Stomach smooth muscle (tissue), 2 donors: ENCODE measurements at regions not wholly inside any gene's neighbourhood (a gene's known extent, or its start where the extent isn't known, plus 50 kb on each side); places are given as distances from the start of the nearest gene placed in this dataset.

Experiments
- H3K27ac ChIP-seq: one replicate; pipeline ENCODE4 v1.7.0; 2013; ENCODE audit warnings: mild to moderate bottlenecking, low read length, inconsistent platforms
- H3K27me3 ChIP-seq, 2 donors: one replicate each; pipeline ENCODE4 v1.7.0; 2013; ENCODE audit warnings: low read length in 2 of 2; ENCODE audit not compliant: insufficient read depth in 2 of 2, control insufficient read depth in 1 of 2
- H3K36me3 ChIP-seq, 2 donors: one replicate each; pipeline ENCODE4 v1.7.0; 2013; ENCODE audit warnings: low read length in 2 of 2; ENCODE audit not compliant: control insufficient read depth in 2 of 2, insufficient read depth in 2 of 2
- H3K4me1 ChIP-seq: one replicate; pipeline ENCODE4 v1.7.0; 2013; ENCODE audit warnings: low read length; ENCODE audit not compliant: control insufficient read depth, insufficient read depth
- H3K4me3 ChIP-seq, 2 donors: one replicate each; pipeline ENCODE4 v1.7.0; 2013; ENCODE audit warnings: low read length in 2 of 2
- H3K9ac ChIP-seq, 2 donors: one replicate each; pipeline ENCODE4 v1.7.0; 2013; ENCODE audit warnings: low read length in 2 of 2, mild to moderate bottlenecking in 1 of 2
- H3K9me3 ChIP-seq, 2 donors: one replicate each; pipeline ENCODE4 v1.7.0; 2013; ENCODE audit warnings: low read length in 2 of 2; ENCODE audit not compliant: control insufficient read depth in 2 of 2
- donor health status: healthy.
- donor health status: Pancreatic carcinoma.

DNA sequence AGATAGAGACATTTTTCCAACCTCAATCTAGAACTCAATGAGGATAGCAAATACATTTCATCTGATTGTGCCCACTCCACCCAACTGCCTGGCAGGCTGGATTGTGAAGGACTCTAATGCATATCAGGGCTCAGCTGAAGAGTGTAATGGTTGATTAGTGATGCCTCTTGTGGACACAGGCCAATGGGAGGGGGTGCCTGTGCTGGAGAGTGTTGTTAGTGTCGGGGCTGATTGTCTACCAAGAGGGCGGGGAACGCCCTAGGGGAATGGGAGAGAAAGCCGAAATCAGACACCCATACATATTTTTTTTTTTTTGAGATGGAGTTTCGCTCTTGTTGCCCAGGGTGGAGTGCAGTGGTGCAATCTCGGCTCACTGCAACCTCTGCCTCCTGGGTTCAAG is 103.7 kb upstream of the SALL4 start:
- Histone ChIP-seq H3K9ac (no peak overlapping the region), H3K27me3 (no peaks in the 10 kb centered on the region), H3K4me3 (no peak overlapping the region), H3K27ac (no peak overlapping the region), H3K4me1 (no peaks in the 10 kb centered on the region), H3K36me3 (no peaks in the 10 kb centered on the region), H3K9me3 (no peaks in the 10 kb centered on the region)

DNA sequence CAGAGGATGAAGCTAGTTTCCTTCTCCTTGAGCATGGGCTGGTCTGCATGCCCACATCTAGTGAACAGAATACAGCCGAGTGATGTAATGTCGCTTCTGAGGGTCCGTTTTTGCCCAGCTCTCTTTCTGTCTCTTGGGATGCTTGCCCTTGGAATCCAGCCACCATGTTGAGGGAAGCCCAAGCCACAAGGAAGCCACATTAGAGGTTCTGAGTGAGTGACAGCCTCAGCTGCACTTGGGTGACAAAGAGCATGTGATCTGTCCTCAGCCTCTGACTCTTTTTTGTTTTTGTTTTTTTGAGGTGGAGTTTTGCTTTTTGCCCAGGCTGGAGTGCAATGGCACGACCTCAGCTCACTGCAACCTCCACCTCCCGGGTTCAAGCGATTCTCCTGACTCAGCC is 100.6 kb upstream of the SALL4 start:
- Histone ChIP-seq H3K9me3 (no peaks in the 10 kb centered on the region), H3K36me3 (no peaks in the 10 kb centered on the region), H3K4me1 (no peaks in the 10 kb centered on the region), H3K9ac (no peak overlapping the region), H3K27me3 (no peaks in the 10 kb centered on the region), H3K27ac (no peak overlapping the region), H3K4me3 (no peak overlapping the region)

- H3K4me1 ChIP-seq, result no peaks in the 10 kb centered on the region
- H3K4me3 ChIP-seq, result no peak overlapping the region
- H3K36me3 ChIP-seq, result no peaks in the 10 kb centered on the region
- H3K27ac ChIP-seq, result no peak overlapping the region
- no peak overlapping the region for H3K9ac ChIP-seq
- H3K27me3 ChIP-seq, result no peaks in the 10 kb centered on the region
- no peaks in the 10 kb centered on the region for H3K9me3 ChIP-seq
These were observed 98.1 kb upstream of the SALL4 start for GRCh38 chr20:51900443-51900842.

DNA sequence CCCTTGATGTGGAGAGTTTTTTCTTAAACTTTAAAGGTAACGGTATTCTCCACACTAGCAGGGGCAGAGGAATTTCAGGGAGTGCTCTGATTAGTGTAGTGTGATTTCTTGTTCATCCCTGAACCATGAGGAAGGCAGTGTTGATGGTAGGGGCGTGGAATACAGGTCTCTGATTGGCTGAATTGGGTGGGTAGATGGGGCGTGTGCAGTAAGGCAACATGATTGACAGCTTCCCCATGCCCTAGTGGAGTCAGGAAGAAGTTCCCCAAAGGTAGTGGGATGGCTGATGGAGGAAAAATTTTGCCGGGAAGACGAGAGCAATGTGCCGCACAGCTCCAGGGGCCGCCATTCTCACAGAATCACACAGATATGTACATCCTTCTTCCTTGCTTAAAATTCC is 97.4 kb upstream of the SALL4 start:
- H3K27me3 ChIP-seq, result no peaks in the 10 kb centered on the region

GRCh38 chr20:51898788-51899187 is 96.5 kb upstream of the SALL4 start:
- H3K9me3 ChIP-seq, result no peaks in the 10 kb centered on the region

More for the DNA sequence above, 97.4 kb upstream of the SALL4 start:
- Histone ChIP-seq H3K4me1 (no peaks in the 10 kb centered on the region), H3K4me3 (no peak overlapping the region), H3K36me3 (no peaks in the 10 kb centered on the region), H3K27ac (no peak overlapping the region), H3K9ac (no peak overlapping the region), H3K9me3 (no peaks in the 10 kb centered on the region)

DNA sequence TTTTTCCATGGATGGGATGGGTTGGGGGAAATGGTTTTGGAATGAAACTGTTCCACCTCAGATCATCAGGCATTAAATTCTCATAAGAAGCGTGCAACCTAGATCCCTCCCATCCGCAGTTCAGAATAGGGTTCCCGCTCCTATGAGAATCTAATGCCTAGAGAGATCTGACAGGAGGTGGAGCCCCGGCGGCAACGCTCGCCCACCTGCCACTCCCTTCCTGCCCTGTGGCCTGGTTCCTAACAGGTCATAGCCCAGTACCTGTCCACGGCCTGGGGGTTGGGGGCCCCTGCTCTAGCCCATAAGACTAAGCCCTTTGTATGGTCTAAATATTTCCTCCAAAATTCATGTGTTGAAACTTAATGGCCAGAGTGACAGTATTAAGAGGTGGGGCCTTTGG is 92.3 kb upstream of the SALL4 start:
- no peak overlapping the region for H3K27ac ChIP-seq
- H3K4me1 ChIP-seq, result no peaks in the 10 kb centered on the region
- H3K27me3 ChIP-seq, result no peaks in the 10 kb centered on the region
- no peaks in the 10 kb centered on the region for H3K9me3 ChIP-seq
- H3K36me3 ChIP-seq, result no peaks in the 10 kb centered on the region
- H3K9ac ChIP-seq, result no peak overlapping the region
- H3K4me3 ChIP-seq, result no peak overlapping the region

More at GRCh38 chr20:51898788-51899187, 96.5 kb upstream of the SALL4 start:
- Histone ChIP-seq H3K9ac (no peak overlapping the region), H3K27me3 (no peaks in the 10 kb centered on the region), H3K27ac (no peak overlapping the region), H3K4me3 (no peak overlapping the region), H3K36me3 (no peaks in the 10 kb centered on the region), H3K4me1 (no peaks in the 10 kb centered on the region)

GRCh38 chr20:51894201-51894600 is 91.9 kb upstream of the SALL4 start:
- Histone ChIP-seq H3K27me3 (no peaks in the 10 kb centered on the region), H3K27ac (no peak overlapping the region), H3K9ac (no peak overlapping the region), H3K9me3 (no peaks in the 10 kb centered on the region), H3K4me3 (no peak overlapping the region), H3K36me3 (no peaks in the 10 kb centered on the region), H3K4me1 (no peaks in the 10 kb centered on the region)

- Histone ChIP-seq H3K27ac (no peak overlapping the region), H3K36me3 (no peaks in the 10 kb centered on the region), H3K9me3 (no peaks in the 10 kb centered on the region), H3K4me1 (no peaks in the 10 kb centered on the region), H3K4me3 (no peak overlapping the region), H3K9ac (no peak overlapping the region), H3K27me3 (no peaks in the 10 kb centered on the region)
These were observed 91.4 kb upstream of the SALL4 start for GRCh38 chr20:51893723-51894122.

DNA sequence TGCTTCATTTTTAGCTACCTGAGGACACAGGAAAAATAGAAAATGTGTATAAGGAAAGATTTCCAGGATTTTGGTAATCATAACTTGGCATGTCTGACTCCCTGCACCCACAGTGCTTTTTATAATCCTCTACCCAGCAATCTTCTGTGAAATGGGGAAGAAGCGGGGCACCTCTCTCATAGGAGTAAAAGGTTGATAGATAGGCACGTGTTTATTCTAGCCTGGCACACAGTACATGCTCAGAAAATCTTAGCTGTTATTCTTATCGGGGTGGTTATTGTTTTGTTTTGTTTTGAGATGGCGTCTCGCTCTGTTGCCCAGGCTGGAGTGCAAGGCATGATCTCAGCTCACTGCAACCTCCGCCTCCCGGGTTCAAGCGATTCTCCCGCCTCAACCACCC is 87.7 kb upstream of the SALL4 start:
- peaks cover 0 to 2% of the 10 kb centered on the region in 2 donors for H3K27me3 ChIP-seq
- no peak overlapping the region for H3K4me3 ChIP-seq
- no peak overlapping the region for H3K9ac ChIP-seq
- no peaks in the 10 kb centered on the region for H3K4me1 ChIP-seq
- no peaks in the 10 kb centered on the region for H3K36me3 ChIP-seq
- no peak overlapping the region for H3K27ac ChIP-seq
- H3K9me3 ChIP-seq, result no peaks in the 10 kb centered on the region

DNA sequence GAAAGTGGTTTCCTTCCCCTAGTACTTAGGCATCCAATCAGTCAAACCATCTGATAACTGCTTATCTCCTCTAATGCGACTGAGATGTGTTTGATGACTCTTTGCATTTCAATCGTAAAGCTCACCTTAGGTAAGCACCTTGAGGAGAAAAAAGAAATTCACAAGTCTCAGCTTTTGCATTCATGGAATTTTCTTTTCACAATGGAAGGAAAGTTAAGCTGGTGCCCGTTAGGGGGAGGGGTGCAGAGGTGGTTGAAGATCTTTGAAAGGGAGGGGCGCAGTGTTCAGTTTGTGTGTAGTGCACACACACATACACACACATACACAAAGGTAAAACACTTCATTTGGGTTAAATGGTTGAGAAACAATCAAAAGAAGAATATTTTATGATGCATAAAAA is 87.1 kb upstream of the SALL4 start:
- no peaks in the 10 kb centered on the region for H3K36me3 ChIP-seq
- H3K9me3 ChIP-seq, result no peaks in the 10 kb centered on the region
- H3K27ac ChIP-seq, result no peak overlapping the region
- H3K4me1 ChIP-seq, result no peaks in the 10 kb centered on the region
- no peak overlapping the region for H3K4me3 ChIP-seq
- H3K9ac ChIP-seq, result no peak overlapping the region
- peaks cover 0 to 2% of the 10 kb centered on the region in 2 donors for H3K27me3 ChIP-seq

DNA sequence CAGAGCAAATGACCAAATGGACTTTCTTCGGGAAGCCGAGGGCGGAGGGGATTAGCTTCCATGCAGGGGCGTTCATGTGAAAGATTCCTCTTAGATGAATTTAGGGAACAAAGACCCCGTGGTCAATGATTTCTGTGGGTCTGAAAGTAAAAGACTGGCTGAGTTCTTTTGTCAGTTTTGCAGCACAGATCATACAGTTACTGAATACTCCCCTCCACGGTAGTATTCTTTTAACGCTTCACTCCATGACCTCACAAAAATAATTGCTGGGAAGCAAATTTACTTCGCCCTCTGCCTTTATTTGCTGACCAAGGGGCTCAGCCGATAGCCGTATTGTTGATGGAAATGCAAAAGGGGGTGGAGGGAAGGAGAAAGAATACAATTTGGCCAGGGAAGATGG is 86.0 kb upstream of the SALL4 start:
- Histone ChIP-seq H3K27me3 (peaks cover 0 to 2% of the 10 kb centered on the region in 2 donors), H3K4me3 (no peak overlapping the region), H3K9me3 (no peaks in the 10 kb centered on the region), H3K27ac (no peak overlapping the region), H3K4me1 (no peaks in the 10 kb centered on the region), H3K9ac (no peak overlapping the region), H3K36me3 (no peaks in the 10 kb centered on the region)
